GM19438 (cell line): ENCODE measurements at regions not wholly inside any gene's neighbourhood (a gene's known extent, or its start where the extent isn't known, plus 50 kb on each side); places are given as distances from the start of the nearest gene placed in this dataset.

Source experiments
- ATAC-seq: cut with Tn5 transposase; IDR thresholded peaks from one replicate; pipeline ENCODE4 v1.9.1; 2021; ENCODE audit warnings: low read depth; ENCODE audit not compliant: unreplicated experiment

DNA sequence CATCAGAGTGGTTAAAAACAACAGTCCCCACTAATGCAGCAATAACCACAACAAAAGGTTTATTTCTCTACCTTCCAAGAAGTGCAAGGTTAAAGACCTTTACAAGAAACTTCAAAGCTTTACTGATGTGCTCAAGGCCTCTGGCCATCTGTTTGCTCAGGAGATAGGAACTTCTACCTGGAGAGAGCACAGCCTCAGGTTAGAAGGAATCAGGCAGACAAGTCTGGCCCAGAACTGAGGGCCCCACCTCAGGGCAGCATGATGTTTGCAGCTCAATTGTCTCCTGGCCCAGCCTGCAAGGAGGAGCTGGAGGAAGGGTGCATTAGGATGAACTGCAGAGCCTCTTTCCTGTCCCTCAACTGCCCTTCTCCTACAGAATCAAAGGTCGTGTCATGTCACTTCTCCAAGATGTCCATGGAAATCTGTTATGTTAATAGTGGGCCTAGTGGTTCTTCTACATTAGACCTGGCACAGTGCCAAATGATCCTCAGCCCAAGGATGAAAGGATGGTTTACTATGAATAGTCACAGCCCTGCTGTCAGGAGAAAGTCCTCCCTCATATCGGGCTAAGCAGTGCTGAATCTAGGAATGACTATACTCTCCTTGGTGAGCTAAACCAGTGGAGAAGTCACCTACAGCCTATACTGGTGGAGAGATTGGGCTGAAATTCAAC, 98.9 kb upstream of the NTRK2 start:
- ATAC-seq: no peak

DNA sequence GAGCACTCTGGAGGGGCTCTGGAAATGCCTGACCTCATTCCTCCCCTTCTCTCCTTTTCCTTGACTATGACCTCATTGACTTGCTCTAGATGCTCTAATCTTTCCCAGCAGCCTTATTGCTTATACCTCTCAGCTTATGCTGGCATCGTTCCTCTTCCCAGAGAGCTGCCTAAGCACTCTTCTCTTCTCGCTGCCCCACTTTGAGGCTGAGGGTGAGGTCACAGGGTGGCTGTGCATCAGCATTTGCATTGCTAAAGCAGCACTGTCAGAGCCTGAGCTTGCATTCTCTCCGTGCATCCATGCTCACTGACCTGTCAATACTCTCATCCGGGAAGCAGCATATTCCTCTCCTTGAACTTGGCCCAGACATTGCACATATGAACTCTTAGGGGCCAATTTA, 96.4 kb upstream of the NTRK2 start:
- no peak for ATAC-seq

DNA sequence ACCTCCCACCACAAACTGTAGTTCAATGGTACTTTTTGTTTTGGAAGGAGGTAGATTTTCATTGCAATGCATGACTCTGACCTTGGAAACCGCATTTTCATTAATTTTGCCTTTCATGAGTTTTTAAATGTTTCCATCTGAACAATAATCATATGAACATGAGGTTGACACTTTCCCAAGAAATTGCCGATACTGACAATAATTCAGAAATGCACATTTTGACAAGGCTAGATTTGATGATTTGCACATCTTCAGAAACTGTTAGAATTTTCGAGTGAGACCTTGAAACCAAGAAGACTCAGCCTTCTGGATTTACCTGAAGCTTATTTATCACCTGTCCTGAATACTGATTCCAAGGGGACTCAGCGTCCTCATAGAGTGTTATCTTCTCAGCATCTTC, 93.8 kb upstream of the NTRK2 start:
- ATAC-seq: no peak

GRCh38 chr9:84583866-84584265, 85.7 kb upstream of the NTRK2 start:
- no peak for ATAC-seq

GRCh38 chr9:84586662-84587061, 82.9 kb upstream of the NTRK2 start:
- ATAC-seq: no peak

DNA sequence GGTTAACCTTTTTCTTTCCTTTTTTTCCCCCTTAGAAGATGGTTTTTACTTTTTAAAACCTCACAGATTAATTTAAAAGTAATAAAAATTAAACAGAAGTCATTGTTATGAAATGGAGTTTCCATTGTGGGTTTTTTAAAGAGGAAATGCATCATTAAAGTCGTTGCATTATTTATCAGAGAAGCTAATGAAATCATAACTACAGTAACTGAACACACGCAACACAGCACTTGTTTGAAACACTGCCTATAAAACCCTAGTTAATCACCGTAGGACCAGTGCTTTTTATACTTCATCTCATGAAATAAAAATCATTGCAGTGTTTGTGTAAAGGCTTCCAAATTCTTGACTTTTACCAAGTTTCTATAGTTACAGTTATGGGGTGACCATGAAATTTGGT, 82.4 kb upstream of the NTRK2 start:
- no peak for ATAC-seq

DNA sequence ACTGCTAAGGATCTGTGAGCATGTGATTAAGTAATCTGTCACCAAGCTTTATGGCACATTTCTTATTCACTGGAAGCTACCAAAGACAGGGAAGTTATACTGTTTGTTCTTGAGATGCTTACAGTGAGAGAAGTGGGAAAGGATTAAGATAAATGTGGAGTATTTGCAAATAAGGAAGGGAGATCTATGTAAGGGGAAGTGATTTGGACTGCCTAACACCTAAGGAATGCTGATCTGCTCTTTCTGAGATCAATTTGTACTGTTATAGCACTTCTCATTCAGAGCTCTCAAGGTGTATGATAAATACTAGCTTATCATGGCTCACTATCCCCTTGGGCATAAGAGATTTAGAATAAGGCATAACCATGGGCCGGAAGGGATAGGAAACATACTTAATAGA, 80.0 kb upstream of the NTRK2 start:
- ATAC-seq: no peak

GRCh38 chr9:84590706-84591105, 78.8 kb upstream of the NTRK2 start:
- no peak for ATAC-seq

DNA sequence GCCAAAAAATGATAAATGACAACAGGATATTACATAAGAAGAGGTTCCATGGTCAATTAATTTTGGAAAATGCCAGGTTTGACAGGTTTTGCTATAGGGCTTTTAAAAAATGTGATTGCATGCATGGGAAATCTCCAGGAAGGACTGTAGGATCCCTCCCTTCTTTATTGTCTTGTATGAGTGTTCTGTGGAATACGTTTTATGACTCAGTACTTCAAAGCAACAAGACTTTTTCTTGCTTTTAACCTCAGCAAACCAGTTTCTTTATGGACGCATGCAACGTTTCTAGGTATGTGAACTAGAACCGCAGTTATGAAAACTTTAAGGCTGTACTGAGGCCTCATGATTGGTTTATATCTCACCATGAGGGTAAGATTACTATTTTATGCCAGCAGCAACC, 76.6 kb upstream of the NTRK2 start:
- no peak for ATAC-seq

DNA sequence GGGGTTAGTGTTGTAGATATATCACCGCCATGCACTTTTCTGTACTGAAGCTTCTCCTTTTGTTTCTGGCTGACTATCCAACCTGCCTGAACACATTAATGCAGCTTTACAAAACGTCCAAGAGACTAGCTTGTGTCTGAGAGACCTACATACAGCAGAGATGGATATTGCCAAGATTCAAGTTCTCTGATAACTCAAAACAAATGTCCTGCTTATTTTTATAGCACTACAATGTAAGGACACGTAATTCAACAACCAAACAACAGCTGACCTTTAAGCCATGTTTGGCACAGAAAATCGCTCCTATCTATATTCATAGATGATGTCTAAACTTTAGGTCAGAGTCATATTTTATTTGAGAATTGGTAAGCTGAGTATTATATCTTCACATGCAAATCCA, 76.2 kb upstream of the NTRK2 start:
- ATAC-seq: no peak

DNA sequence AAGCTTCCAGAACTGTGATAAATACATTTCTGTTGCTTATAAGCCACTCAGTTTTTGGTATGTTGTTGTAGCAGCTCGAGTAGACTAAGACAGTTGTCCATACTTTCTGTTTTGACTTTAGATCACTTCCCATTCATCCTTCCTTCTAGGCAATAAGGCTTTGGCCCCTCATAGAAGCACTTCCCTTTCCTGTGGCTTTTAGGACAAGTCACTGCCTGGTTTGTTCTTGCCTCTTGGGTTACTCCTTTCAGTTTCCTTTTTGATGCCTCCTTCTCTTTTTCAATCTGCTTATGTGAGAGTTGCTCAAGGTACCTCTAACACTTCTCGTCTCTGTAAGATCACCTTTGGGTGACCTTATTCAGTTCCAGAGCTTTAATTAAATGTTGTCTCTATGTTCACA, 72.4 kb upstream of the NTRK2 start:
- ATAC-seq: peak; percentile 92

DNA sequence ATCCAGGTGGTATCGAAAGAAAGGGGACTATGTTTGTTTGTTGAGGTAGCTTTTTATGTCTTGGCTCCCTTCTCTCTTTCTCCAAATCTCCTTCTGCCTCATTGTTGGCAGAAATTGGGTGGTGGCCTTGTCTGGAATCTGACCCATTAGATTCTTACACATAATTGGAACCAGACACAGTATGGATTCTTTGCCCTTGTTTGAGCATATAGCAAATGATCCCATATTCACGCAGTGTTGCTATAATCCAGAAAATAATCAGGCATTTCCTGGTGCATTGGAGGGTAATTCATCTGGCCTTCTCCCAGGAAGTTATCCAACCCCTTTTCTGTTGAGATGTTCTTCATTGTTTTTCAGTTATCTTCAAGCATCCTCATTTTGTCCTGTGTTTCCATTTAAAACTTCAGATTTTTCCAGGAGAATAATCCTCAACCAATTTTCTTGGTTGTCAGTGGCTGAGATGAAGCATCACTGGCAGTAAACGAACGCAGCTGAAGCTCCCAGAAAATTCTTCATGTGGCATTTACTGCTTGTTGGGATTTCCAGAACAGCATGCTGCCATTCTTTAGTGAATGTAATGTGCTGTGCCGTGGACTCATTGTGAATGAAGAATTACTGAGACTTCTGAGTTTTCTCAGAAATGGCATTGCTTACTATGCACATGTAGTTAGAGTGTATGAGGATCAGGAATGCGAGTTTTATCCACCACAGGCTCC, 70.5 kb upstream of the NTRK2 start:
- no peak for ATAC-seq

GRCh38 chr9:84600739-84601138, 68.8 kb upstream of the NTRK2 start:
- ATAC-seq: no peak

- ATAC-seq: no peak
These were observed 65.3 kb upstream of the NTRK2 start for GRCh38 chr9:84604223-84604622.

DNA sequence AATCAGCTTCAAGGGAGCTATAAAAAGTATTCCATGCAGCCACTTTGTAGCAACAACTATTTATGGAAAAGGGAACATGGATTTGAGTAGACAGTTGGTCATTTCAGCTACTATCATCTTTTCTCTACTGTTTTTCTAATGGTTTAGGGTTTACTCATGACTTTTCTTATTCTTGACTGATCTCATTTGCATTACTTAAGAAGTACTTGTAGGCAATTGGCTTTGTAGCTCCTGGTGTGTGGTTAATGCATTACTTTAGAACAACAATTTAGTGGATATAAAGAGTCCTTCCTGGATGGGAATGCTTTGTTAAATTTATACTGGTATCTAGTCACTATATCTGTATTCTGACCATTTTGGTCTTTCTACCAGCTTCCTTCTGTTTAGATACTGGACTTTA, 59.8 kb upstream of the NTRK2 start:
- ATAC-seq: no peak

GRCh38 chr9:84613431-84613830, 56.1 kb upstream of the NTRK2 start:
- no peak for ATAC-seq

DNA sequence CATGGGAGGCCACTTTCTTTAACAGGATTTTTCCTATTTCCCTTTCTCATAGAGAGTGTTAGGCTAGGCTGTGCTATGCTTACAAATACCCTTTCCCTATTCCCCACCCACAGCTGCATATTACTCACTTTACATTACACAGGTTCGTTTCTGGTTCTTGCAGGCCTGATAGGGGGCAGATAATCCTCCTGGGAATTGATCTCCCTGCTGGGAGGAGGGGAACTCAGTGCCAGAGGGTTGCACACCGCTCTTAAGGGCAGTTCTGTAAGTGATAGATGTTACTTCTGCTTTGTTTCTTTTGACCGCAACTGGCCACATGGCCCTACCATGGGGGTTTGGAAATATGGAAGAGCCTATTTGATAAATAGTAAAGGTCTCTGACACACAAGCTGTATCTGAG, 54.0 kb upstream of the NTRK2 start:
- no peak for ATAC-seq

GRCh38 chr9:84617411-84618029, 52.0 kb upstream of the NTRK2 start:
- no peak for ATAC-seq
